Activated CD4-positive, alpha-beta memory T cell treated with anti-CD3 and anti-CD28 coated beads for 36 hours (primary cell): ENCODE measurements at regions not wholly inside any gene's neighbourhood (a gene's known extent, or its start where the extent isn't known, plus 50 kb on each side); places are given as distances from the start of the nearest gene placed in this dataset.

Experiments
- CTCF ChIA-PET: fragments of 350-600 bp; sonication (Branson Sonifier 250); formaldehyde crosslinking; loops from one replicate; lab custom pipeline; 2021; ENCODE audit warnings: antibody characterized with exemption, inconsistent platforms; lab: Charles Lee
- POLR2A ChIA-PET: fragments of 350-600 bp; sonication (Branson Sonifier 250); formaldehyde crosslinking; loops from one replicate; lab custom pipeline; 2021; ENCODE audit warnings: antibody characterized with exemption; lab: Charles Lee
- DNase-seq: peaks from one replicate; pipeline ENCODE4 v3.0.0-alpha.2; 2020
- H3K27ac Mint-ChIP-seq: one replicate; pipeline ENCODE4 v1.8.0; 2021; ENCODE audit warnings: mixed read lengths
- H3K27me3 Mint-ChIP-seq: one replicate; pipeline ENCODE4 v1.8.0; 2021; ENCODE audit warnings: mixed read lengths
- H3K36me3 Mint-ChIP-seq: one replicate; pipeline ENCODE4 v1.8.0; 2021; ENCODE audit warnings: mixed read lengths
- H3K4me1 Mint-ChIP-seq: one replicate; pipeline ENCODE4 v1.8.0; 2021; ENCODE audit warnings: low read depth, mixed read lengths
- H3K4me3 Mint-ChIP-seq: one replicate; pipeline ENCODE4 v1.8.0; 2021; ENCODE audit warnings: mild to moderate bottlenecking, mixed read lengths
- H3K9me3 Mint-ChIP-seq: one replicate; pipeline ENCODE4 v1.8.0; 2021; ENCODE audit warnings: mixed read lengths
- intact Hi-C: fragments of 100-400 bp; cut with micrococcal nuclease; formaldehyde crosslinking; loops from one replicate; pipeline ENCODE4 v1.15.1; 2023

- Mint-ChIP-seq H3K4me1 (no peaks in the 10 kb centered on the region), H3K4me3 (no peak overlapping the region), H3K27me3 (no peaks in the 10 kb centered on the region), H3K27ac (no peak overlapping the region), H3K36me3 (no peaks in the 10 kb centered on the region), H3K9me3 (no peaks in the 10 kb centered on the region)
- intact Hi-C loops, result no loop called here
- ChIA-PET CTCF (no interaction called here), POLR2A (interaction anchor here (0.7 kb wide), 1 partner anchor 258 kb away, joined by 3 read pairs; no protein-coding TSS in a partner anchor)
- DNase-seq, result no peak
These were observed 67.1 kb upstream of the KRR1 start for GRCh38 chr12:75578546-75578945.

GRCh38 chr12:75577812-75578211, 66.4 kb upstream of the KRR1 start:
- no peaks in the 10 kb centered on the region for H3K4me1 Mint-ChIP-seq
- DNase-seq, result no peak
- H3K9me3 Mint-ChIP-seq, result no peaks in the 10 kb centered on the region
- no peak overlapping the region for H3K4me3 Mint-ChIP-seq
- H3K36me3 Mint-ChIP-seq, result no peaks in the 10 kb centered on the region
- H3K27ac Mint-ChIP-seq, result no peak overlapping the region
- H3K27me3 Mint-ChIP-seq, result no peaks in the 10 kb centered on the region
- intact Hi-C loops, result no loop called here
- ChIA-PET CTCF (no interaction called here), POLR2A (no interaction called here)

GRCh38 chr12:75571656-75572205, 60.3 kb upstream of the KRR1 start:
- DNase-seq, result no peak
- Mint-ChIP-seq H3K27ac (no peak overlapping the region), H3K36me3 (no peaks in the 10 kb centered on the region), H3K4me1 (no peaks in the 10 kb centered on the region), H3K9me3 (no peaks in the 10 kb centered on the region), H3K27me3 (no peaks in the 10 kb centered on the region), H3K4me3 (no peak overlapping the region)
- intact Hi-C loops, result no loop called here
- CTCF ChIA-PET, result interaction anchor here (0.7 kb wide), 1 partner anchor 51 kb away, joined by 4 read pairs; no protein-coding TSS in a partner anchor
- POLR2A ChIA-PET, result no interaction called here

GRCh38 chr12:75571204-75571603, 59.8 kb upstream of the KRR1 start:
- no peak for DNase-seq
- H3K27ac Mint-ChIP-seq, result no peak overlapping the region
- no peaks in the 10 kb centered on the region for H3K36me3 Mint-ChIP-seq
- H3K4me3 Mint-ChIP-seq, result no peak overlapping the region
- CTCF ChIA-PET, result no interaction called here
- intact Hi-C loops, result no loop called here
- no peaks in the 10 kb centered on the region for H3K9me3 Mint-ChIP-seq
- H3K4me1 Mint-ChIP-seq, result no peaks in the 10 kb centered on the region
- POLR2A ChIA-PET, result no interaction called here
- no peaks in the 10 kb centered on the region for H3K27me3 Mint-ChIP-seq

GRCh38 chr12:75568801-75569200, 57.4 kb upstream of the KRR1 start:
- ChIA-PET POLR2A (no interaction called here), CTCF (no interaction called here)
- Mint-ChIP-seq H3K36me3 (no peaks in the 10 kb centered on the region), H3K9me3 (no peaks in the 10 kb centered on the region), H3K27ac (no peak overlapping the region), H3K4me1 (no peaks in the 10 kb centered on the region), H3K27me3 (peaks cover 8% of the 10 kb centered on the region), H3K4me3 (no peak overlapping the region)
- DNase-seq, result no peak
- intact Hi-C loops, result no loop called here

- ChIA-PET POLR2A (no interaction called here), CTCF (no interaction called here)
- Mint-ChIP-seq H3K27ac (no peak overlapping the region), H3K4me3 (no peak overlapping the region), H3K27me3 (peaks cover 8% of the 10 kb centered on the region), H3K4me1 (no peaks in the 10 kb centered on the region), H3K36me3 (no peaks in the 10 kb centered on the region), H3K9me3 (no peaks in the 10 kb centered on the region)
- intact Hi-C loops, result no loop called here
- DNase-seq, result no peak
These were observed 57.0 kb upstream of the KRR1 start for GRCh38 chr12:75568393-75568792.

- H3K27me3 Mint-ChIP-seq, result peaks cover 15% of the 10 kb centered on the region
- no peaks in the 10 kb centered on the region for H3K9me3 Mint-ChIP-seq
- intact Hi-C loops, result no loop called here
- POLR2A ChIA-PET, result no interaction called here
- no peak for DNase-seq
- H3K36me3 Mint-ChIP-seq, result no peaks in the 10 kb centered on the region
- H3K4me3 Mint-ChIP-seq, result no peak overlapping the region
- no peaks in the 10 kb centered on the region for H3K4me1 Mint-ChIP-seq
- no peak overlapping the region for H3K27ac Mint-ChIP-seq
- CTCF ChIA-PET, result no interaction called here
These were observed 54.4 kb upstream of the KRR1 start for GRCh38 chr12:75565795-75566194.

- intact Hi-C loops, result no loop called here
- CTCF ChIA-PET, result interaction anchor here (0.6 kb wide), 1 partner anchor 11 kb away, joined by 4 read pairs; no protein-coding TSS in a partner anchor
- no peak for DNase-seq
- no peaks in the 10 kb centered on the region for H3K4me1 Mint-ChIP-seq
- no peak overlapping the region for H3K4me3 Mint-ChIP-seq
- H3K27ac Mint-ChIP-seq, result no peak overlapping the region
- H3K36me3 Mint-ChIP-seq, result no peaks in the 10 kb centered on the region
- POLR2A ChIA-PET, result no interaction called here
- no peaks in the 10 kb centered on the region for H3K9me3 Mint-ChIP-seq
- peaks cover 19% of the 10 kb centered on the region for H3K27me3 Mint-ChIP-seq
These were observed 53.4 kb upstream of the KRR1 start for GRCh38 chr12:75564852-75565251.

- DNase-seq, result no peak
- H3K4me1 Mint-ChIP-seq, result no peaks in the 10 kb centered on the region
- H3K4me3 Mint-ChIP-seq, result no peak overlapping the region
- H3K36me3 Mint-ChIP-seq, result no peaks in the 10 kb centered on the region
- ChIA-PET POLR2A (no interaction called here), CTCF (interaction anchor here (0.6 kb wide), 1 partner anchor 10 kb away, joined by 4 read pairs; no protein-coding TSS in a partner anchor)
- no peak overlapping the region for H3K27ac Mint-ChIP-seq
- H3K9me3 Mint-ChIP-seq, result no peaks in the 10 kb centered on the region
- peaks cover 19% of the 10 kb centered on the region for H3K27me3 Mint-ChIP-seq
- intact Hi-C loops, result no loop called here
These were observed 53.0 kb upstream of the KRR1 start for GRCh38 chr12:75564398-75564797.

GRCh38 chr12:75563351-75563750, 51.9 kb upstream of the KRR1 start:
- Mint-ChIP-seq H3K4me3 (no peak overlapping the region), H3K4me1 (no peaks in the 10 kb centered on the region), H3K9me3 (no peaks in the 10 kb centered on the region), H3K27me3 (peaks cover 19% of the 10 kb centered on the region), H3K27ac (no peak overlapping the region), H3K36me3 (no peaks in the 10 kb centered on the region)
- ChIA-PET CTCF (no interaction called here), POLR2A (no interaction called here)
- intact Hi-C loops, result no loop called here
- DNase-seq, result no peak

GRCh38 chr12:75561921-75562320, 50.5 kb upstream of the KRR1 start:
- intact Hi-C loops, result no loop called here
- ChIA-PET POLR2A (interaction anchor here (0.5 kb wide), 1 partner anchor 351 kb away, joined by 5 read pairs; no protein-coding TSS in a partner anchor), CTCF (interaction anchor here (1.0 kb wide), 1 partner anchor 9 kb away, joined by 3 read pairs; no protein-coding TSS in a partner anchor)
- no peak overlapping the region for H3K27ac Mint-ChIP-seq
- H3K4me3 Mint-ChIP-seq, result no peak overlapping the region
- no peaks in the 10 kb centered on the region for H3K4me1 Mint-ChIP-seq
- no peaks in the 10 kb centered on the region for H3K36me3 Mint-ChIP-seq
- no peaks in the 10 kb centered on the region for H3K9me3 Mint-ChIP-seq
- no peak for DNase-seq
- H3K27me3 Mint-ChIP-seq, result peaks cover 20% of the 10 kb centered on the region
